NCI-H2227 (cell line): ENCODE measurements at regions not wholly inside any gene's neighbourhood (a gene's known extent, or its start where the extent isn't known, plus 50 kb on each side); places are given as distances from the start of the nearest gene placed in this dataset.

Experiments used
- DNase-seq: peaks from one replicate; lab custom pipeline; 2025; ENCODE audit not compliant: unreplicated experiment; lab: John Stamatoyannopoulos, UW

GRCh38 chr2:204223544-204223943 is 287.0 kb downstream of the ICOS start:
- no peak for DNase-seq

GRCh38 chr2:204225671-204226073 is 289.1 kb downstream of the ICOS start:
- DNase-seq = no peak

GRCh38 chr2:204226305-204226880 is 289.8 kb downstream of the ICOS start:
- peak; percentile 31 for DNase-seq

- DNase-seq = peak; percentile 44
Observed at GRCh38 chr2:204228169-204228886, 291.8 kb downstream of the ICOS start.

GRCh38 chr2:204234248-204234647 is 297.7 kb downstream of the ICOS start:
- DNase-seq = no peak

GRCh38 chr2:204234879-204235278 is 298.3 kb downstream of the ICOS start:
- no peak for DNase-seq

- DNase-seq = no peak
Observed at GRCh38 chr2:204237416-204237815, 300.9 kb downstream of the ICOS start.

- no peak for DNase-seq
Observed at GRCh38 chr2:204239411-204240165, 303.0 kb downstream of the ICOS start.

- no peak for DNase-seq
Observed at GRCh38 chr2:204240961-204241360, 304.3 kb upstream of the PARD3B start.

- DNase-seq = no peak
Observed at GRCh38 chr2:204249437-204249836, 295.8 kb upstream of the PARD3B start.

- no peak for DNase-seq
Observed at GRCh38 chr2:204250692-204251091, 294.6 kb upstream of the PARD3B start.

GRCh38 chr2:204251158-204251997 is 293.9 kb upstream of the PARD3B start:
- DNase-seq = no peak

- no peak for DNase-seq
Observed at GRCh38 chr2:204251998-204252376, 293.3 kb upstream of the PARD3B start.

- no peak for DNase-seq
Observed at GRCh38 chr2:204255071-204255470, 290.2 kb upstream of the PARD3B start.

- no peak for DNase-seq
Observed at GRCh38 chr2:204255526-204255925, 289.7 kb upstream of the PARD3B start.

GRCh38 chr2:204257781-204258180 is 287.5 kb upstream of the PARD3B start:
- DNase-seq = no peak

GRCh38 chr2:204258890-204259289 is 286.4 kb upstream of the PARD3B start:
- no peak for DNase-seq

- peak; percentile 91 for DNase-seq
Observed at GRCh38 chr2:204260162-204260877, 285.0 kb upstream of the PARD3B start.

- DNase-seq = no peak
Observed at GRCh38 chr2:204260901-204261300, 284.4 kb upstream of the PARD3B start.

- no peak for DNase-seq
Observed at GRCh38 chr2:204261846-204262245, 283.4 kb upstream of the PARD3B start.
